ENCODE measurements at regions not wholly inside any gene's neighbourhood (a gene's known extent, or its start where the extent isn't known, plus 50 kb on each side); places are given as distances from the start of the nearest gene placed in this dataset.
"Not testable (repeated sequence)": the region's sequence is repeated elsewhere in the genome, so short reads cannot be mapped to it uniquely, and the experiment has no call there.

DNA sequence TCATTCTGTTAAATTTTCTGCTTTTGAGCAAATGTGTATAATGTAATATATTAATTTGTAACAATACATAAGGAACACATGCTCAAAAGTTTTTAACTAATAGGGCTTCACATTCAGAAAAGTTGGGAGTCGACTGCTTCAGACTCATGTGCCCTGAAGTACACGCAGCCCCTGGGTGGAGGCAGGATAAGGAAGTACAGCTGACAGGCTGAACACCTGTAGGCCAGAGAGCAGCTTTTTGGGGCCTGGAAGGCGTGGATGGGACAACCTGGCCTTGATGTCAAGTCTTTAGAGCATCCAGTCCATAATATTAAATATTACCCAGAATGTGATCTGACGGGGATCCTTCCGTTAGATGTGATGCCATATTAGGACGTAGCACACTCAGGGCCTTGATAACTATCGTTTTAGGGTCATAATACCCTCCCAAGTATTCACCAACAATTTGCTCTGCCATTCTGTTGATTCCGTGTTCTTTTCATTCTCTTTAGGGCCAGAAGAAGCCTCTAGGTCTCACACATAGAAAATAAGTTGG, 485.2 kb downstream of the SIPA1L2 start:
- WGBS: 94% methylated on average over 8 of the region's 8 CpGs

DNA sequence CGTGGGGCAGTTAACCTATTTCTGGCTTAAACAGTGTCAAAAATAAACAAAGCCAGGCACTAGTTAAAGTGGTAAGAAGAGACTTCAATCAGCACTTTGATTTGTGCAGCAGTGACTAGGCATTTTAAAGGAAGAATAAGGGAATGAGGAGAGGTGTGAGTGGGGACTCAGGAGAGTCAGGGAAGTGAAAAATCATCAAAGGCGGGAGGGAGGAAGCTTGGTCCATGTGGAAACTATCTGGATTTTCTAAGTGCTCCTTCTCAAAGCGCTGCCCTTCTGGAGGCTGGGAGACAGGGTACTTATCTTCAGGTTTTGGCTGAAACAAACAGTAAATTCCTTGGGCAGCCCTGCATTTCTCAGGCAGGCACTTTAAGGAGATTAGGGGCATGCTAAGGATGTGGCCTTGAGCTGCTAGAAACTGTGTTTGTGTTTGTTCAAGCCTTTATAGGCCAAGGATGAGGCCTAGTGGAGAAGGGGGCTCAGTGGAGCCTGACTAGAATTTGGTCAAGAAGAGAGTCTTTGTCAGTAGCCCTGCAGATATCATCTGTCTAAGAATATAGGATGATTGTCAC, 486.5 kb downstream of the SIPA1L2 start:
- no peak for TF ChIP-seq POLR2AphosphoS5 (IDR thresholded peaks at IDR 0.05)
- TF ChIP-seq, protein P1, sequence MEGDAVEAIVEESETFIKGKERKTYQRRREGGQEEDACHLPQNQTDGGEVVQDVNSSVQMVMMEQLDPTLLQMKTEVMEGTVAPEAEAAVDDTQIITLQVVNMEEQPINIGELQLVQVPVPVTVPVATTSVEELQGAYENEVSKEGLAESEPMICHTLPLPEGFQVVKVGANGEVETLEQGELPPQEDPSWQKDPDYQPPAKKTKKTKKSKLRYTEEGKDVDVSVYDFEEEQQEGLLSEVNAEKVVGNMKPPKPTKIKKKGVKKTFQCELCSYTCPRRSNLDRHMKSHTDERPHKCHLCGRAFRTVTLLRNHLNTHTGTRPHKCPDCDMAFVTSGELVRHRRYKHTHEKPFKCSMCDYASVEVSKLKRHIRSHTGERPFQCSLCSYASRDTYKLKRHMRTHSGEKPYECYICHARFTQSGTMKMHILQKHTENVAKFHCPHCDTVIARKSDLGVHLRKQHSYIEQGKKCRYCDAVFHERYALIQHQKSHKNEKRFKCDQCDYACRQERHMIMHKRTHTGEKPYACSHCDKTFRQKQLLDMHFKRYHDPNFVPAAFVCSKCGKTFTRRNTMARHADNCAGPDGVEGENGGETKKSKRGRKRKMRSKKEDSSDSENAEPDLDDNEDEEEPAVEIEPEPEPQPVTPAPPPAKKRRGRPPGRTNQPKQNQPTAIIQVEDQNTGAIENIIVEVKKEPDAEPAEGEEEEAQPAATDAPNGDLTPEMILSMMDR (IDR thresholded peaks at IDR 0.05): no peak
- Histone ChIP-seq H3K36me3 (no peaks in the 10 kb centered on the region), H3K4me1 (peaks cover 13 to 25% (median 21%) of the 10 kb centered on the region in 4 donors), H3K27me3 (no peaks in the 10 kb centered on the region), H3K4me3 (no peak overlapping the region), H3K9me3 (peaks cover 0 to 7% (median 2%) of the 10 kb centered on the region in 4 donors), H3K27ac (replicated peaks in 1 of 4) (peak overlapping the region; percentile 56 to 82 (median 78))
- DNase-seq (ENCODE audit: extremely low spot score): no peak
- intact Hi-C loops (cut with DNase I): loop anchor here (10.0 kb wide), 1 partner anchor 481 kb away; no protein-coding TSS in a partner anchor
- WGBS: 82% methylated on average over 3 of the region's 3 CpGs

More for the DNA sequence above, 485.2 kb downstream of the SIPA1L2 start:
- Histone ChIP-seq H3K4me1 (peaks cover 18 to 32% (median 24%) of the 10 kb centered on the region in 4 donors), H3K27ac (replicated peaks in 1 of 4) (peak overlapping the region in 1 of 4 donors; percentile 82), H3K9me3 (peaks cover 0 to 7% (median 2%) of the 10 kb centered on the region in 4 donors), H3K36me3 (no peaks in the 10 kb centered on the region), H3K27me3 (no peaks in the 10 kb centered on the region), H3K4me3 (no peak overlapping the region)
- intact Hi-C loops (cut with DNase I): loop anchor here (10.0 kb wide), 1 partner anchor 480 kb away; no protein-coding TSS in a partner anchor
- TF ChIP-seq POLR2AphosphoS5 (IDR thresholded peaks at IDR 0.05) (no peak), POLR2A (IDR thresholded peaks at IDR 0.05; ENCODE audit: low read depth) (no peak), EP300 (IDR thresholded peaks at IDR 0.05) (no peak)
- TF ChIP-seq, protein P1 (IDR thresholded peaks at IDR 0.05): no peak
- no peak for DNase-seq (ENCODE audit: extremely low spot score)

DNA sequence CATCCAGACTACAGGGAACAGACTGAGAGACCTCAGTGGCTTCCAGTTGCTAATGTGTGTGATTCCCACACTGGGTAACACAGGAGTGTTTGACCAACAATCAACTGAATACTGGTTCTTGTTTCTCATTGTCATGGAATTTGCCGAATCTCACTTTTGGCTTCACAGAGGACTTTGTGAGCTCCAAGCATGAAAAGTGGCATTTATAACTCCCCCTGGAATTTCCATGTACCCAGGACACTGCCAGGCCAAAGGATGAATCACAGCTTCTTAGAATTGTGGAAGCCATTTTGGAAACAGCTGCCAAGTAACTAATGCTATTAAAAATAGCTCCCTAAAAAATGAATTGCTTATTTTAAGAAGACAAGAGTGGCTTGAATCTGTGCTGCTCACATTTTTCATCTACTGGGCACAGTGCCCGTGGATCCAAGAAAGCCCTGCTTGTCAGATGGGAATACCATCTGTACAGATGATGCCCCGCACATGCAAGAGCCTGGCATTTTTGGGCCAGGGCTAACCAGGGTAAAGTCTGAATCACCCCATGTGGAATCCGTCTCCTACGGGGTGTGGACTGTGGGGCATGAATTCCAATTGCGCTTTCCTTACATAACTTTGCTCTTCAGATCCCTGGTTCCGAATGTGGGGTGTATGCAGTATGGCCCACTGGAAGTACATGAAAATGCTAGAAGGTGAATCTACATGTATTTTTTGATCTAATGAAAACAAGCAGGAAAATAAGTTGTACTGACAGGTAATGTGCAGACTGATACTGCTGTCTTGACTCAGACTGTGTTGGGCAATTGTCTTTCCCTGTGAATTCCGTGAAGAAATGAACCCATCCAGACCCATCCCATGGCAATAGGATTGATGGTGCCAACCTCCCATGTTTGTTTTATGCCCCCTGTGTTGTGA, 487.3 kb downstream of the SIPA1L2 start:
- TF ChIP-seq POLR2A (IDR thresholded peaks at IDR 0.05; ENCODE audit: low read depth) (no peak), POLR2AphosphoS5 (IDR thresholded peaks at IDR 0.05) (peak; percentile 63 to 80), EP300 (IDR thresholded peaks at IDR 0.05) (no peak)
- TF ChIP-seq, protein P1 (IDR thresholded peaks at IDR 0.05): no peak
- Histone ChIP-seq H3K4me1 (peaks cover 13 to 25% (median 21%) of the 10 kb centered on the region in 4 donors), H3K27ac (replicated peaks in 1 of 4) (peak overlapping the region; percentile 56 to 82 (median 78)), H3K27me3 (no peaks in the 10 kb centered on the region), H3K4me3 (no peak overlapping the region), H3K9me3 (peaks cover 0 to 7% (median 2%) of the 10 kb centered on the region in 4 donors), H3K36me3 (no peaks in the 10 kb centered on the region)
- 50% methylated on average over 8 of the region's 8 CpGs for WGBS
- intact Hi-C loops (cut with DNase I): loop anchor here (10.0 kb wide), 1 partner anchor 482 kb away; no protein-coding TSS in a partner anchor
- DNase-seq (ENCODE audit: extremely low spot score): peak; percentile 93

DNA sequence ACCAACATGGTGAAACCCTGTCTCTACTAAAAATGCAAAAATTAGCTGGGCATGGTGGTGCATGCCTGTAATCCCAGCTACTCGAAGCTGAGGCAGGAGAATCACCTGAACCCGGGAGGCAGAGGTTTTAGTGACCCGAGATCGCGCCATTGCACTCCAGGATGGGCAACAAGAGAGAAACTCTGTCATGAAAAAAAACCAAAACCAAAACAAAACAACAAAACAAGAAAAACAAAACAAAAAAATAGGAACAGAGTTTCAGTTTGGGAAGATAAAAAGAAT, 488.8 kb downstream of the SIPA1L2 start:
- WGBS: 95% methylated on average over 5 of the region's 5 CpGs
- not testable (repeated sequence) for H3K9me3 ChIP-seq; H3K4me3 ChIP-seq; H3K27me3 ChIP-seq; H3K36me3 ChIP-seq; DNase-seq (ENCODE audit: extremely low spot score); H3K27ac ChIP-seq (replicated peaks in 1 of 4)
- intact Hi-C loops (cut with DNase I): loop anchor here (10.0 kb wide), 1 partner anchor 484 kb away; no protein-coding TSS in a partner anchor
- H3K4me1 ChIP-seq: peaks cover 13 to 25% (median 21%) of the 10 kb centered on the region in 4 donors

All from esophagus muscularis mucosa (tissue), 4 donors.